Activated naive CD8-positive, alpha-beta T cell treated with anti-CD3 and anti-CD28 coated beads, Interleukin-2, amount 10 ng/mL, durations not matched to agents 7 days and 5 days (primary cell): ENCODE measurements at regions not wholly inside any gene's neighbourhood (a gene's known extent, or its start where the extent isn't known, plus 50 kb on each side); places are given as distances from the start of the nearest gene placed in this dataset.
"Not testable (repeated sequence)": the region's sequence is repeated elsewhere in the genome, so short reads cannot be mapped to it uniquely, and the experiment has no call there.

Experiments used
- ATAC-seq: fragments of 150-1000 bp; cut with Tn5 transposase; one replicate; pipeline ENCODE4 v1.10.0; 2021; ENCODE audit warnings: low read depth, moderate library complexity
- POLR2A ChIA-PET: fragments of 350-600 bp; sonication (Branson Sonifier 250); formaldehyde crosslinking; loops from one replicate; lab custom pipeline; 2021; ENCODE audit warnings: antibody characterized with exemption; lab: Charles Lee
- DNase-seq: peaks from one replicate; pipeline ENCODE4 v3.0.0; 2021
- H3K27ac Mint-ChIP-seq: one replicate; pipeline ENCODE4 v1.8.0; 2022; ENCODE audit warnings: mild to moderate bottlenecking, mixed read lengths
- H3K27me3 Mint-ChIP-seq: one replicate; pipeline ENCODE4 v1.8.0; 2022; ENCODE audit warnings: mild to moderate bottlenecking, moderate library complexity, mixed read lengths
- H3K36me3 Mint-ChIP-seq: one replicate; pipeline ENCODE4 v1.8.0; 2021; ENCODE audit warnings: mild to moderate bottlenecking, mixed read lengths
- H3K4me1 Mint-ChIP-seq: one replicate; pipeline ENCODE4 v1.8.0; 2021; ENCODE audit warnings: mixed read lengths
- H3K4me3 Mint-ChIP-seq: one replicate; pipeline ENCODE4 v1.8.0; 2022; ENCODE audit warnings: mild to moderate bottlenecking, moderate library complexity, mixed read lengths
- H3K9me3 Mint-ChIP-seq: one replicate; pipeline ENCODE4 v1.8.0; 2021; ENCODE audit warnings: mixed read lengths

GRCh38 chrX:44733931-44734330 lies 109.9 kb upstream of the DUSP21 start:
- no peak overlapping the region for H3K4me3 Mint-ChIP-seq
- no peaks in the 10 kb centered on the region for H3K9me3 Mint-ChIP-seq
- H3K36me3 Mint-ChIP-seq = no peaks in the 10 kb centered on the region
- H3K27ac Mint-ChIP-seq = no peak overlapping the region
- no peaks in the 10 kb centered on the region for H3K27me3 Mint-ChIP-seq
- ATAC-seq (no peak), DNase-seq (no peak)
- no peaks in the 10 kb centered on the region for H3K4me1 Mint-ChIP-seq
- POLR2A ChIA-PET = no interaction called here

- Mint-ChIP-seq H3K4me3 (no peak overlapping the region), H3K27ac (no peak overlapping the region), H3K9me3 (no peaks in the 10 kb centered on the region), H3K36me3 (no peaks in the 10 kb centered on the region), H3K27me3 (no peaks in the 10 kb centered on the region), H3K4me1 (no peaks in the 10 kb centered on the region)
- POLR2A ChIA-PET = no interaction called here
- DNase-seq (no peak), ATAC-seq (no peak)
Observed at GRCh38 chrX:44731160-44731559, 112.7 kb upstream of the DUSP21 start.

- ATAC-seq = no peak
- no peak for DNase-seq
- H3K4me1 Mint-ChIP-seq = no peaks in the 10 kb centered on the region
- H3K36me3 Mint-ChIP-seq = no peaks in the 10 kb centered on the region
- no peaks in the 10 kb centered on the region for H3K27me3 Mint-ChIP-seq
- H3K4me3 Mint-ChIP-seq = no peak overlapping the region
- POLR2A ChIA-PET = no interaction called here
- no peak overlapping the region for H3K27ac Mint-ChIP-seq
- no peaks in the 10 kb centered on the region for H3K9me3 Mint-ChIP-seq
Observed at GRCh38 chrX:44723426-44723825, 120.4 kb upstream of the DUSP21 start.

GRCh38 chrX:44708470-44708869 lies 135.4 kb upstream of the DUSP21 start:
- Mint-ChIP-seq H3K4me1 (no peaks in the 10 kb centered on the region), H3K9me3 (no peaks in the 10 kb centered on the region), H3K36me3 (no peaks in the 10 kb centered on the region), H3K27ac (no peak overlapping the region), H3K4me3 (no peak overlapping the region), H3K27me3 (no peaks in the 10 kb centered on the region)
- POLR2A ChIA-PET = no interaction called here
- no peak for ATAC-seq
- no peak for DNase-seq

- H3K4me3 Mint-ChIP-seq = no peak overlapping the region
- POLR2A ChIA-PET = no interaction called here
- ATAC-seq (no peak), DNase-seq (no peak)
- no peaks in the 10 kb centered on the region for H3K4me1 Mint-ChIP-seq
- H3K27me3 Mint-ChIP-seq = no peaks in the 10 kb centered on the region
- no peak overlapping the region for H3K27ac Mint-ChIP-seq
- H3K36me3 Mint-ChIP-seq = no peaks in the 10 kb centered on the region
- no peaks in the 10 kb centered on the region for H3K9me3 Mint-ChIP-seq
Observed at GRCh38 chrX:44705817-44706551, 137.8 kb upstream of the DUSP21 start.

- no peaks in the 10 kb centered on the region for H3K27me3 Mint-ChIP-seq
- H3K4me3 Mint-ChIP-seq = no peak overlapping the region
- H3K4me1 Mint-ChIP-seq = no peaks in the 10 kb centered on the region
- H3K36me3 Mint-ChIP-seq = no peaks in the 10 kb centered on the region
- ATAC-seq = no peak
- H3K27ac Mint-ChIP-seq = no peak overlapping the region
- H3K9me3 Mint-ChIP-seq = no peaks in the 10 kb centered on the region
- POLR2A ChIA-PET = no interaction called here
- no peak for DNase-seq
Observed at GRCh38 chrX:44698357-44698756, 145.5 kb upstream of the DUSP21 start.

GRCh38 chrX:44693255-44693654 lies 150.6 kb upstream of the DUSP21 start:
- H3K9me3 Mint-ChIP-seq = no peaks in the 10 kb centered on the region
- H3K27me3 Mint-ChIP-seq = no peaks in the 10 kb centered on the region
- DNase-seq (no peak), ATAC-seq (no peak)
- no peaks in the 10 kb centered on the region for H3K36me3 Mint-ChIP-seq
- H3K27ac Mint-ChIP-seq = no peak overlapping the region
- no peaks in the 10 kb centered on the region for H3K4me1 Mint-ChIP-seq
- no peak overlapping the region for H3K4me3 Mint-ChIP-seq
- POLR2A ChIA-PET = no interaction called here

- no peak overlapping the region for H3K27ac Mint-ChIP-seq
- POLR2A ChIA-PET = no interaction called here
- no peak overlapping the region for H3K4me3 Mint-ChIP-seq
- H3K27me3 Mint-ChIP-seq = no peaks in the 10 kb centered on the region
- no peaks in the 10 kb centered on the region for H3K9me3 Mint-ChIP-seq
- no peaks in the 10 kb centered on the region for H3K4me1 Mint-ChIP-seq
- ATAC-seq = no peak
- DNase-seq = no peak
- no peaks in the 10 kb centered on the region for H3K36me3 Mint-ChIP-seq
Observed at GRCh38 chrX:44690129-44690528, 147.5 kb upstream of the FUNDC1 start.

- Mint-ChIP-seq H3K27ac (no peak overlapping the region), H3K4me1 (no peaks in the 10 kb centered on the region), H3K36me3 (no peaks in the 10 kb centered on the region), H3K4me3 (no peak overlapping the region), H3K27me3 (no peaks in the 10 kb centered on the region), H3K9me3 (no peaks in the 10 kb centered on the region)
- POLR2A ChIA-PET = interaction anchor here (0.6 kb wide), 1 partner anchor 342 kb away, joined by 3 read pairs; no protein-coding TSS in a partner anchor
- DNase-seq (no peak), ATAC-seq (no peak)
Observed at GRCh38 chrX:44675362-44676024, 132.8 kb upstream of the FUNDC1 start.

- H3K36me3 Mint-ChIP-seq = no peaks in the 10 kb centered on the region
- no peaks in the 10 kb centered on the region for H3K9me3 Mint-ChIP-seq
- H3K27ac Mint-ChIP-seq = no peak overlapping the region
- H3K4me3 Mint-ChIP-seq = no peak overlapping the region
- POLR2A ChIA-PET = no interaction called here
- H3K4me1 Mint-ChIP-seq = no peaks in the 10 kb centered on the region
- DNase-seq (no peak), ATAC-seq (no peak)
- H3K27me3 Mint-ChIP-seq = no peaks in the 10 kb centered on the region
Observed at GRCh38 chrX:44674906-44675305, 132.2 kb upstream of the FUNDC1 start.

GRCh38 chrX:44669626-44670025 lies 127.0 kb upstream of the FUNDC1 start:
- POLR2A ChIA-PET = no interaction called here
- H3K4me3 Mint-ChIP-seq = no peak overlapping the region
- no peaks in the 10 kb centered on the region for H3K36me3 Mint-ChIP-seq
- ATAC-seq = no peak
- H3K27ac Mint-ChIP-seq = no peak overlapping the region
- no peak for DNase-seq
- H3K9me3 Mint-ChIP-seq = no peaks in the 10 kb centered on the region
- no peaks in the 10 kb centered on the region for H3K4me1 Mint-ChIP-seq
- no peaks in the 10 kb centered on the region for H3K27me3 Mint-ChIP-seq

- H3K9me3 Mint-ChIP-seq = no peaks in the 10 kb centered on the region
- POLR2A ChIA-PET = no interaction called here
- no peaks in the 10 kb centered on the region for H3K4me1 Mint-ChIP-seq
- H3K36me3 Mint-ChIP-seq = no peaks in the 10 kb centered on the region
- H3K27ac Mint-ChIP-seq = no peak overlapping the region
- ATAC-seq (no peak), DNase-seq (no peak)
- no peak overlapping the region for H3K4me3 Mint-ChIP-seq
- H3K27me3 Mint-ChIP-seq = no peaks in the 10 kb centered on the region
Observed at GRCh38 chrX:44667771-44668170, 125.1 kb upstream of the FUNDC1 start.

- DNase-seq, H3K36me3 Mint-ChIP-seq, H3K27ac Mint-ChIP-seq, POLR2A ChIA-PET, H3K9me3 Mint-ChIP-seq, H3K4me1 Mint-ChIP-seq, ATAC-seq, H3K4me3 Mint-ChIP-seq, H3K27me3 Mint-ChIP-seq: not testable (repeated sequence)
Observed at GRCh38 chrX:44657718-44658246, 115.1 kb upstream of the FUNDC1 start.

GRCh38 chrX:44651358-44651757 lies 108.7 kb upstream of the FUNDC1 start:
- Mint-ChIP-seq H3K36me3 (no peaks in the 10 kb centered on the region), H3K4me3 (no peak overlapping the region), H3K27ac (no peak overlapping the region), H3K27me3 (no peaks in the 10 kb centered on the region), H3K4me1 (no peaks in the 10 kb centered on the region), H3K9me3 (no peaks in the 10 kb centered on the region)
- DNase-seq (no peak), ATAC-seq (no peak)
- POLR2A ChIA-PET = no interaction called here
